HG03442 (cell line): ENCODE measurements at regions not wholly inside any gene's neighbourhood (a gene's known extent, or its start where the extent isn't known, plus 50 kb on each side); places are given as distances from the start of the nearest gene placed in this dataset.

Experiments
- ATAC-seq: cut with Tn5 transposase; IDR thresholded peaks from one replicate; pipeline ENCODE4 v1.9.1; 2021; ENCODE audit warnings: mild to moderate bottlenecking, moderate library complexity; ENCODE audit not compliant: unreplicated experiment

DNA sequence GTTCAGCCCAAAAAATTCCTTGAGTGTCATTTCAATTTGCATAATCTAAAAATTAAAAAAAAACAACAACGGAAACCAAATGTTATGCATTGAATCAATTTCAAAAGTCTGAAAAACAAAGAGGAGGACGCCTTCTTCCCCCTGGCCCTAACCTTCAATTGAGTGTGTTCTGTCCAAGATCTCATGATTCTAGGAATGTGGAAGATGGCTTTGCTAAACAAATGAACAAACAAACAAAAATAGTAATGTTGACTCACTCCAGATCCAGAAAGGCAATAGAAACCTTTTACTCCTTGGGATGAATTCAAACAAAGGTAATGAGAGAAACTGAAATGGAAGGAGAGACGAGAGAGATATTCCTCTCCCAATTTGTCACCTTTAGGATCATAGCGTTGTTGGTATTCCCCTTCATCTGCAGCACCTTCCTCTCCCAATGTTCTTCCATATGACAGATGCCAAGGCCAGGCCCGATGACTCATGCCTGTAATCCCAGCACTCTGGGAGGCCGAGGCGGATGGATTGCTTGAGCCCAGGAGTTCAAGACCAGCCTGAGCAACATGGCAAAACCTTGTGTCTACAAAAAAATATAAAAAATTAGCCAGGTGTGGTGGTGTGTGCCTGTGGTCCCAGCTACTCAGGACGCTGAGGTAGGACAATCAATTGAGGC is 109.2 kb upstream of the ADGRF1 start:
- ATAC-seq = no peak

DNA sequence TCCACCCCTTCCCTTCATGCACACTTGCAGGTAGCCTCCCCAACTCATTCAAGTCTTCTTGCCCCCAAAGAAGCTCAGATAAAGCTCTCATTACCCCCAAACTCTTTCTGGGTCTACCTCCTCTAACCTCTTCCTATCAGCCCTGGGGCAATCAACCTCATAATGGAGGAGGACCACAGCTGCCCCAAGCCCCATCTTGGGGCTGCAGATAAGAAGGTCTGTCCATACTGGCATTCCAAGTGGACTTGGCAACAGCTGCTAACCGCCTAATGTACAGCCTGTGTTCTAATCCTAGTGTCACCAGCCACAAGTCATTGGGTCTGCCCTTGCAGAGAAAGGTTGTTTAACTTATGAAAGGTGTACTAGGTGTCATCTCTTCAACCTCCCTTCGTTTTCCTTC is 107.4 kb upstream of the ADGRF1 start:
- no peak for ATAC-seq

DNA sequence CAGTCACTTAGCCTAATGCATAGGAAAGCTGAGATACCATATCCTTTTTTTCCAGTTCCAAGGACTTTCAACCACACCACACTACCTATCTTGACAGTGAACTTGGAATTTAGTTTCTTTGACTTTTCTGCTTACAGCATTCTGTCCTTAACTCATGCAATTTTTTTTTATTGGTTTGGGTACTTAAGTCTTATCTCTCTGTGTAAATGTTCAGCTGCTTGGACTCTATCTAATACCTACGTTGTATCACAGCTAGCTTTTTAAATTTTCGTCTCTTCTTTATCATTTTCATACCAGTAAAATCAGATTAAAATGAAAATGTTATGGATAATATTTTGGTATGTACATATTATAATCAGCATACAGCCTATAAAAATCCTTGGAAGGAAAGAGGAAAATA is 106.9 kb upstream of the ADGRF1 start:
- ATAC-seq = no peak

DNA sequence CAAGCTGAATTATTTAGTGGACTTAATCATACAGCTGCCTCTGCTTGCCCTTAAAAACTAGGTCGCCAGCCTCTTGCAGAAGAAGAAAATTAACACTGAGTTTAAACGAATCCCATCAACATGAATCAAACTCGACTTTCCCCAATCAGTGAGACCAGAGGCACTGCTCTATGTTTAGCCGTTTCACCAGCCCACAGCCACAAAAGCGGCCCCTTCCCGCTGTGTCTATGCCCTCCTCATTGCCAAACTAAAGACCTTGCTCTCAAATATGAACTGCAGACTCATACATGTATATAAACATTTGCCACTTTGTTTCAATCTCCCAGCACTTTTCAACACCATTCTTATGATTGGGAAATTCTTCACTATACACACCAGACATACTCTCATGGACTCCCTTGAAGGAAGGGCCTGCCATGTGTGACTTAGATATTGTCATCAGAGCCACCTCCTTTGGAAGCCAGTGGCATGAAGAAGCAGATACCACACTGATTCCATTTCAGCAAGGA is 105.8 kb upstream of the ADGRF1 start:
- ATAC-seq = no peak

DNA sequence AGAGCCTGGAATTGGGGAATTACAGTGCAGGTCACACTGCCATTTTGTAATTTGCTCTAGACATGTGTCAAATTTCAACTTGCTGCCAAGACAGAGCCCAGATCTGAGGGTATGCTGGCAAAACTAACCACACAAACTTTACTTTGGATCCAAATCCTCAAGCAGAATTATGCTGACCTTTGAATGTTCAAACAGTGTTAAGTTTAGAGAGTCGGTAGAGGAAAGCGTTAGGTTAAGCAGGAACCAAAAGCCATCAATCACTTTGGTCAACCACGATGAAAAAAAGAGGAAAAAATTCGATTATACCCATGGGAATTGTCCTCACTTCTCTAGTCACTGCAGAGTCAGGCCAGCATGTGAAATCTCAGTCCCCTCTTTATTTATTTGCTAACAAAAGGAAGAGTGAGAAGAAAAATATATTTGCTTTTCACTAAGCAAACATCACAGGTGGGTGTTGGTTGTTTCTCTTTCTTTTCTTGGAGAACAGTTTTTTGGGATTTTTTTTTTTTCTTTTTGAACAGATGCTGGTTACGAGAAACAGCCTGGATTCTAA is 105.1 kb upstream of the ADGRF1 start:
- ATAC-seq = no peak

DNA sequence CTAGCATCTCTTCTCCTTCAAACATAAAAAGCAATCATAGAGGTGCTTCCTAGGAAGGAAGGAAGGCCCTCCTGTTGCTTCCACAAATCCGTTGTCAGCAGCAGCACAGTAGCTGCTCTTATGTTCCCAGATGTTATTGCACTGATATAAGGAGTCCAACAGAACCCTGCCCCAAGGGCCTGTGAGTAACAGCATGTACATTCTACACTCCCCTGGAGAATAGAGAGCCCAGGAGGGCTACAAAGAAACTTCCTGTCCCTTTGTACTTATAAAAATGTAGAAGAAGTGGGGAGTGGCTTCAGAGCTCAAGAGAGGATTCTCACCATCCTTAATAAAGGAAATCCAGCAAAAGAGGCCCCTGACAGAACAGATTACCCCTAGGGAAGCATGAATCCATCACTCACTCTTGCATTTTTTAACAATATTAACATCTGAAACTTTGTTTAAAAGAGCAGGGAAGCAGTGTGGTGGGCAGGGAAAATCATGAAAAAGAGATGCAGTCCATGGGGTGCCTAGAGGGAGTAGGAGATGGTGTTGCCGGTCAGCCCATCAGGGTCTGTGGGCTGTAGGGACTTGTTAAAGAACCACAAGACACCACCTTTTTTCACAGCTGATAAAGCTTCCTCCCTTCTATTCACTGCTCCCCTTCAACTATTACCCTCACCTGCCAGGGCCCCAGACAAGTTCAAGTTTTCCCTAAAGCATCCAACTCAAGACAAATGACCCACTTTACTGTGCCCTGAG is 104.5 kb upstream of the ADGRF1 start:
- ATAC-seq = no peak

DNA sequence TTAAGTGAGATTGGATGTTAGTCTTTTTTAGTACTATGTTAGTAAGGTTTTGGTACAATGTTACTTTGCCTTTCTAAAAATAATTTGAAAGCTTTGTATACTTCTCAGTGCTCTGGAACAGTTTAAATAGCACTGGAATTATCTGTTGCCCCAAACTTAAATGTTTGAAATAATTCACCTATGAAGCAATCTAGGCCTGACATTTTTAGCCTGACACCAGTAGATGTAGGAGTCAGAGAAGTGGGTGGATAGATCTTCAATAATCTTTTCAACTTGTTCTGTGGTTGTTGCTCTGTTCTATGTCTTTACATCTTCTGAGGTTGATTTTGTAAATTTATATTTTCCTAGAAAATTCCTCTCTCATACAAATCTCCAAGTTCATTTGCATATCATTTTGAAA is 103.1 kb upstream of the ADGRF1 start:
- no peak for ATAC-seq

DNA sequence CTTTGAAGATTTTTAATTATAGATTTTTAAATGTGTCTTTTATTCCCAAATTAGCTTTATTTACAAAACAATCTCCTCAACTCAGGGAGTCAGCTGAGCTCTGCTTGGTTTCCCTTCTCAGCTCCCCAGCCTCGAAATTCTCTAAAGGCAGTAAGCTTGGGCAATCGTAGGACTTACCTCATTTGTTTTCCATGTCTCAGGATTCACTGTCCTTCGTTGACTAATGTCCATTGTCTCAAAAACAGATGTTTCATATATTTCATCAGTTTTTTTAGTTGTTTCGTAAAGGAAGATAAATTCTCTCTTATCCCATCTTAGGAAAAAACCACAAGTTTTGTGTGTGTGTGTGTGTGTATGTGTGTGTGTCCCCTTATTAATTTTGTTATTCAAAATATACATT is 102.2 kb upstream of the ADGRF1 start:
- no peak for ATAC-seq

DNA sequence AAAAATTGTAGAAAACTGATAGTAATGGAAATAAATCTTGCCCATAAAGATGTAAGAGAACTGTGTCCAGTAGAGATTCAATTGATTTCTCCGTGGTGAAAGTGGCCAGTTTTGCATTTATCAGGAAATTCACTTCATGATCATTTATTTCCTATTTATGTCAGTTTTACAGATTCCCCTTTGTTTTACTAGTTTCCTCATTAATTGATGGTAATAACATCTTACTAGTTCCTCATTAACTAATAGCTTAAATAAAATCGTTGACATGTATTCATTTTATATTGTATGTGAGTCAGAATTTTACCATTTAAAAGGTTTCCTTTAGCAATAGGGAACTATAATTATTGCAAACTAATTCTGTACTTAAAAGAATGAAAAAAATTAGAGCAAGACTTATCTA is 99.8 kb upstream of the ADGRF1 start:
- ATAC-seq = no peak

DNA sequence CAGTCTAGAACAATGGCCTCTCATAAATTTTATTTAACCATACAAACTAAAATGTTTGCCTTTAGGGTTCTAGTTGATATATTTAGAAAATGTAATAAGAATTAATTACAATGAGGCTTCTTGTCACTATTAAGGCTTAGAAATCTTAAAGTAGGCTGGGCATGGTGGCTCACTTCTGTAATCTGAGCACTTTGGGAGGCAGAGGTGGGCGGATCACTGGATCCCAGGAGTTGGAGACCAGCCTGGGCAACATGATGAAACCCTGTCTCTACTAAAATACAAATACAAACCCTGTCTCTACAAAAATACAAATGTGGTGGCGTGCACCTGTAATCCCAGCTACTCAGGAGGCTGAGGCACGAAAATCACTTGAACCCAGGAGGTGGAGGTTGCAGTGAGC is 99.0 kb upstream of the ADGRF1 start:
- ATAC-seq = no peak

DNA sequence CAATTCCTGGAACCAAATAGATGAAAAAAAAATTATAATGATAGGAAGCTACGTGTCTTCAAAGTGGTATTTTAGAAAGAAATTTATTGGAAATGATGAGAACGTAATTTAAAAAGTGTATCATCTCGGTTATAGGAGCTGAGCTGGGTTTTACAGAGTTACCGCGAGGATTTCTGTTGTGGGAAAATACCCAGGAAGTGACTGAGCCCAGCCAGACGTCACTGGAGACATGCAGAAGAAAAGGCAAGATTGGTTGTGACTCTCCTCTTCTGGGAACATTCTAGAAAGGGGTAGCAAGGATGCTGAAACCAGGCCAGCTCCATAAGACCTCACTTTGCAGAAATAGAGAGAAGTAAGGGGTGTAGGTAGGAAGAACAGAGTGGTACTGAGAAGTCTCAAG is 95.9 kb upstream of the ADGRF1 start:
- no peak for ATAC-seq

DNA sequence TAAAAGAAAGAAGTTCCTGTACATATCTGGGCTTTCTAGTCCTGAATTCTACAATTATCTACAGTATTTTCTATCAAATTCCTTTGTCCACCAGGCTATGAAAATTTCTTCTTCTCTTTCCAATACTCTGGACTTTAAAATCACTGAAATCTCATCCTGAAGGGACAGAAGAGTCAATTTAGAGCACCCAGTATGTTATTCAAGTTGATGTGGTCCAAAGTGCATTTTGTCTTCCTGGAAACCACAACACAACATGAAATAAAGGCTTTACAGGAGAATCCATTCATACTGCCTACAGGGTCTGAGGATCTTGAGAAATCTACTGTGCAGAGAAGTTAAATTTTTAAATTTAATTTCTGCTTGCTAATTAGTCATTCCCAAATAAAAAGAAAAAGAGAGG is 94.9 kb upstream of the ADGRF1 start:
- no peak for ATAC-seq

DNA sequence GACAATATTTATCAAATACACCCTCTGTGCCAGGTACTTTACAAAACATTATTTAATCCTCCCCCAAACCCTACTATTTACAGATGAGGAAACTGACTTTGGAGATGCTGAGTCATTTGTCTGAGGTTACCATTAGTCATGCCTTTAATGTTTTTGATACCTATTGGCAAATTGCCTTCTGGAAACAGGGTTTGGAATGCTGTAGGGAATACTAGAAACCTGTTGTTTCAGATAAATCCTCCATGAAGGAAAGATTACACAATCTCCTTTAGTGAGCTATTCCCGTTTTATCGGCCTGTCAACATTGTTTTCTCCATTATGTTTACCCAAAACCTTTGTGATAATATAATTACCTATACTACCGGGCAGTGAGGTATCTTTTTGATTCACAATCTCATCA is 93.6 kb upstream of the ADGRF1 start:
- no peak for ATAC-seq

DNA sequence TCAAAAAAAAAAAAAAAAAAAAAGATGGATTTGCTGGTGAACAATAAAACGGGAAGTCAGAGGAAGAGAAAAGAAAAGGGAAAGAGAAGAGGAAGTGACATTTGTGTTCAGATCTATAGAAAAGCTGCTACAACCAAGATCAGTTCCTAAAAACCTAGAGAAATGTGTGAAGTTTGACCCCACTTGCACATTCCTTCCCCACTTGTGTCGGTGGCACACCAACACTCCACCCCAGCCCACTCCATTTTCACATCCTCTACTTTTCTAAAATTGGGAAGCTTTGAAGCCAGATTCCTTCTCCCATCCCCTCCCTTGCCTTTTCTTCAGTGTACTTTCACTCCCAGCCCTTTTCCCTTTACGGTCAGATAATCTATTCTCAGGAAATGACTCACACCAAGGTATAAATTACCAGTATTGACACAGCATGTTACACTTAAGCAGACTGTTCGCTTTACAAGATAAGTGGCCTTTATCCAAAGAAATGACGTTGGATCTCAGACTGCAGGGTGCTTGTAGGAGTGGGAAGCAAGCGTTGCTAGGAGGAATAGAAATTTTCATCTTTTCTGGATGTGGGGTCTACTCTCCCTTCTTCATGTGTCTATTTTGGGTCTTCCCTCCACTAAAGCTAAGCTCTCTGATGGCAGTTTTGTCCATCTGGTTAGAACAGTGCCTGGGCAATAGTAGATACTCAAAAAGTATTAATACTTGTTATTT is 92.5 kb upstream of the ADGRF1 start:
- ATAC-seq = no peak

DNA sequence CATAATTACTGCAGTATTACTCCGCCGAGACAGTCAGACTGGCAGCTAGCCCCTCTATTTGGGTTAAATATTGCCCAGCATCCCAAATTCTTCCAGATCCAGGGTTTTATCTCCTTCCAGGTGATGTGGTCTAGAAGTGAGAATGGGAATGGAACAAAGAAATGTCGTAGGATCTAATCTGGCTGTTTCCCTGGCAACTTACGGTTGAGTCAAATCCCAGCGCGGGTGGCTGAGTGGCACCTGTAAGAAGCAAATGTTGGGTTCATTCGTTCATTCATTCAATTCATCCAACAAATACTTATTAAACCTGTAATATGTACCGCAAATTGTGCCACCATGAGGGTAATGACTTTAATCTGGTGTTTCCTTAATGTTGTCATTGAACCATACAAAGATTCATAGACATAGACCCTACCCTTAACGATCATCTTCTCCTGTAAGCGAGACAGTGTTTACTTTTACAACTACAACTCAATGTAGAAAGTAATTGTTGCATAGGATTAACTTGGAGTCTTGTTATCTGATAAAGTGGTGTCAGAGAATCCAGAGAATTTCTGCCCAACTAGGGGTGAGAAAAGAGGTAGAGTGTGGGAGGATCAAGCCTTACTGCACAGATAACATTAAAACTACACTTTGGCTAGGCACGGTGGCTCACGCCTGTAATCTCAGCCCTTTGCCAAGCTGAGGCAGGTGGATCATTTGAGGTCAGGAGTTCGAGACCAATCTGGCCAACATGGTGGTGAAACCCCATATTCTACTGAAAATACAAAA is 91.3 kb upstream of the ADGRF1 start:
- no peak for ATAC-seq

DNA sequence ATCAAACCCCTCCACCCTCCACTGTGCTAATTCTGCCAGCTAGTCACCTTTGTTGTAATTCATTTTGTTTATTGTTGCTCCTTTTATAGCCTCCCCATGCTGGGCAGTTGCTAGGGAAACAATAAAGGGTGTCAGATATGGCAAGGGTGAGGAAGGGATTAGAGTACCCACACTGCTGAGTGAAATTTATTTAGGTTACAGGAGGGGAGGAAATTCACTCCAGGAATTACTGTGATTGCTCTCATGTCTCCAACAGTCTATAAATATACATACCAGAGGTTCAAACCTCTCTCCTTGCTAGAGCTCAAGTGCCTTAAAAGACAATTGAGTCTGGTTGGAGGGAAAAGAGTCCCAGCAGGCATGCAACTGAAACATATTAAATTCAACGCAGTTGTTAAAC is 90.6 kb upstream of the ADGRF1 start:
- ATAC-seq = no peak

DNA sequence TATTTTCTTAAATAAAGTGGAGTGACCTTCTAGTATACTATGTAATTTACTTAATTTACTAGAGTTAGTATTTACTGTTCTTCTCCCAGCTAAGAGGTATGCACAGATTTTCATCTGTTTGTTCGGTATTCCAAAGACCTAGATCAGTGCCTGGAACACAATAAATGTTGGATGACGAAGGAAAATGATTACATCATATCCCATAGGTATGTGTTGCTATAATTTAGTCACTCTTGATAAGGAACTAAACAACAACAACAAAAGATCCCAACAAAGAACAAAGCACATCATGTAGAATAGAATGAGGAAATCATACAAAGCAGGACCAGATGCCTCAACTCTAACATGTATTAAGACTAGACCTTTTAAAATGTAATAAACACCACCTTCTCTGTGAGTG is 89.6 kb upstream of the ADGRF1 start:
- no peak for ATAC-seq

DNA sequence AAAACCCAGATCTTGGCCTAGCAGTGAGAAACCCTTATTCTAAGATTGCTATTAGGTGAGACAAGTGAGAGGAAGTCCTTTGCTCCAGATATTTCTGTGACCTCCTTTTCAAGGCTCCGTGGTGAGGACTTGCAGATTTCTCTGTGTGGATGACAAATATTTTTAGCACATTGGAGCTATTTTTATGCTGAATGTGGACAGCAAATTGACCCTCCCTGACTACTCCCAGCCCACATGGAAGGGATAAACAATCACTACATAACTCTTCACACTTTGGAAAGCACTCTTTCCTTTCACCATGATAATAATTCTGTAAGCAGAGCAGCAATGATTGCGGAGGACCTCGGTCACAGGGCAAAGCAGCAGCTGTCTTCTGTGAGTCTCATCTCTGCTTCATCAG is 88.0 kb upstream of the ADGRF1 start:
- no peak for ATAC-seq

DNA sequence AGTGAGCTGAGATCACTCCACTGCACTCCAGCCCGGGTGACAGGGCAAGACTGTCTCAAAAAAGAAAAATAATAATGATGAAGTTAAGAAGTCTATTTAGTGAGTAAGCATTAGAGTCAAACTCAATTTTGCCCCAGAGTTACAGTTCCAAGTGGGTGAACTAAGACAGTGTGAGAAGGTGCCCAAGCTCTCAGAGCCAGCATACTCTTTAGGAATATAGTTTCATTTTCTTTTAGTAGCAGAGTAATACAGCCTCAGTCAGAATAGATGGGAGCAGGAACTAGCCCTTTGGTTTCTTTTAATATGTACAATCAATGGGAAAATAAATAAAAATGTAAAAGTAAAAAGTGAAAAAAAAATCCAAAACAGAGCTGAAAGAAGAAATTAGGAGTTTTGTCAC is 87.0 kb upstream of the ADGRF1 start:
- no peak for ATAC-seq

DNA sequence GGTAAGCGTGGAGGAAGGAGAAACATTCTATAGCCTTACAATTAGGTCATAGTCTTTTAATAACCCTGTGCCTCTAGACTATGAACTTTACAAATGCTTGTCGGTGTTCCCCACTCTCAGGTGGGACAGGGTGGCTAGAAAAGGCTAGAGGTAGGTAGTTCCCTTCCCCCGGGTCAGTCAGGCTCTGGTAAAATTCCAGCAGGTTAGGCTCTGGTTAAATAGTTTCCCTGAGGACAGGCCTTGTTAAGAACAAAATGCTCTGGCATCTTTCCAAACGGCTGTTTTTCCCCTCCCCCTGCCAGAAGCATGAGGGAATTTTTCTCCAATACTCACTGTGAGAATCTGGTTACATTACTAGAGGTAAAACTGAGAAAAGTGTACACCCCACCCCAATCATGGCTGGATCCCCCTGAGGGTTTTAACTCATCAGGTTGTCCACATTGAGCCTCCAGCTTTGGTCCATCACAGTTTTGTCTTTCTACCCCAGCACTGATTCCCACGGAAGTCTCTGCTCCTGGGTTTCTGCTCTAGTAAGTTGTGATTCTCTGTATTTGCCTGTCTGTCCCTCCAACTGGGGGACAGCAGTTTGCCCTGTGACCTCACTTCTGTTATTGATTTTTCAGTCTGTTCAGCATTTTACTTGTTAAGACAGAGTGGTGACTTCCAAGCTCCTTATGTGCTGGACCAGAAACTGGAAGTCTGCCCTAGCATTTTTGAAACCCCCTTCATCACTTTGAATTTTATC is 84.7 kb upstream of the ADGRF1 start:
- no peak for ATAC-seq
